ENCODE measurements at regions not wholly inside any gene's neighbourhood (a gene's known extent, or its start where the extent isn't known, plus 50 kb on each side); places are given as distances from the start of the nearest gene placed in this dataset.

- WGBS (ENCODE audit: low lambda C conversion rate) = 97% methylated on average over 6 of the region's 6 CpGs
- in situ Hi-C loops (cut with HindIII; ENCODE audit: extremely low pct_ligation_motif_present, low pct_unique_long_range_greater_than_20kb) = no loop called here
- FAIRE-seq = no peak
- H3K4me2 ChIP-seq (ENCODE audit: low read depth, low read length) = no peak overlapping the region
- peaks cover 47% of the 10 kb centered on the region for H3K4me1 ChIP-seq (ENCODE audit: insufficient read depth, low read length)
- intact Hi-C loops (cut with micrococcal nuclease; ENCODE audit: unreplicated experiment) = no loop called here
- H3K9ac ChIP-seq (ENCODE audit: insufficient read depth, low read depth, low read length) = no peak overlapping the region
- no peak overlapping the region for H3K27ac ChIP-seq (ENCODE audit: extremely low read length, insufficient read depth, low read length)
- no peak for DNase-seq (ENCODE audit: low spot score)
- no peak overlapping the region for H3K4me3 ChIP-seq (replicated peaks in 1 of 3; ENCODE audit: insufficient read depth in 1 of 3, low read depth in 2 of 3, low read length in 3 of 3)
- no peak overlapping the region for H2AFZ ChIP-seq (ENCODE audit: low read length)
- CTCF ChIA-PET (ENCODE audit: low intra/inter-chr PET ratio, low total read pairs) = no interaction called here
- H3K27me3 ChIP-seq (ENCODE audit: control insufficient read depth in 1 of 2, insufficient read depth in 2 of 2, low read length in 2 of 2) = no peaks in the 10 kb centered on the region
- H3K79me2 ChIP-seq (ENCODE audit: insufficient read depth, low read length) = no peaks in the 10 kb centered on the region
- H3K36me3 ChIP-seq (replicated peaks in 1 of 2; ENCODE audit: control insufficient read depth in 1 of 2, insufficient read depth in 2 of 2, low read length in 2 of 2) = no peaks in the 10 kb centered on the region
- H4K20me1 ChIP-seq (ENCODE audit: insufficient read depth, low read length) = no peaks in the 10 kb centered on the region
- no peak for ATAC-seq
- POLR2A ChIA-PET = interaction anchor here (1.3 kb wide), 1 partner anchor 14 kb away, joined by 4 read pairs; no protein-coding TSS in a partner anchor
- H3K9me3 ChIP-seq (ENCODE audit: low read length) = no peaks in the 10 kb centered on the region
- no TSS peak for BruUV-seq (replicated peaks)
- TF ChIP-seq PLSCR1 (CRISPR knock-in tag; IDR thresholded peaks at IDR 0.05; ENCODE audit: borderline replicate concordance) (no peak), MXD3 (CRISPR knock-in tag; IDR thresholded peaks at IDR 0.05) (no peak), YY1 (IDR thresholded peaks at IDR 0.05; ENCODE audit: insufficient read depth, insufficient replicate concordance, low read depth, low read length) (peak; percentile 8), FLYWCH1 (CRISPR knock-in tag; IDR thresholded peaks at IDR 0.05) (no peak), HNRNPH1 (optimal IDR thresholded peaks at IDR 0.05; ENCODE audit: low read depth, low read length) (no peak), ZNF329 (CRISPR knock-in tag; IDR thresholded peaks at IDR 0.05; ENCODE audit: low read depth) (no peak), CTCF (CRISPR knock-in tag; IDR thresholded peaks at IDR 0.05) (peak; percentile 28; the same call in 1 of the 2 replicates), MXD1 (CRISPR knock-in tag; IDR thresholded peaks at IDR 0.05) (no peak), STAG1 (CRISPR knock-in tag; IDR thresholded peaks at IDR 0.05) (0 out of 2 replicates have a peak, but pooled peaks have one; percentile 4), ZNF513 (CRISPR knock-in tag; conservative IDR thresholded peaks at IDR 0.05) (no peak), SETDB1 (CRISPR knock-in tag; IDR thresholded peaks at IDR 0.05; ENCODE audit: borderline replicate concordance) (no peak), PLRG1 (conservative IDR thresholded peaks at IDR 0.05) (no peak), ZNF101 (CRISPR knock-in tag; IDR thresholded peaks at IDR 0.05; ENCODE audit: borderline replicate concordance, low read depth) (no peak), TEAD3 (CRISPR knock-in tag; optimal IDR thresholded peaks at IDR 0.05; ENCODE audit: borderline replicate concordance) (peak; percentile 14), TFDP2 (CRISPR knock-in tag; IDR thresholded peaks at IDR 0.05) (no peak), SNAPC2 (CRISPR knock-in tag; IDR thresholded peaks at IDR 0.05) (0 out of 2 replicates have a peak, but pooled peaks have one; percentile 33), POLR2AphosphoS2 (IDR thresholded peaks at IDR 0.05; ENCODE audit: low read depth, low read length) (no peak), SOX6 (IDR thresholded peaks at IDR 0.05) (no peak), SOX6 (CRISPR knock-in tag; IDR thresholded peaks at IDR 0.05) (no peak), ZNF136 (CRISPR knock-in tag; IDR thresholded peaks at IDR 0.05; ENCODE audit: low read depth) (no peak)
Observed at GRCh38 chr6:11413117-11413687, 124.3 kb upstream of the TMEM170B start.

Measured in HepG2 (cell line).